Stimulated activated CD4-positive, alpha-beta T cell treated with anti-CD3 and anti-CD28 coated beads, Interleukin-2, amount 100 ng/mL, for 24 hours (primary cell): ENCODE measurements at regions not wholly inside any gene's neighbourhood (a gene's known extent, or its start where the extent isn't known, plus 50 kb on each side); places are given as distances from the start of the nearest gene placed in this dataset.

Experiments used
- DNase-seq, 2 donors: peaks; one replicate each; pipeline ENCODE4 v3.0.0-alpha.2; 2020

DNA sequence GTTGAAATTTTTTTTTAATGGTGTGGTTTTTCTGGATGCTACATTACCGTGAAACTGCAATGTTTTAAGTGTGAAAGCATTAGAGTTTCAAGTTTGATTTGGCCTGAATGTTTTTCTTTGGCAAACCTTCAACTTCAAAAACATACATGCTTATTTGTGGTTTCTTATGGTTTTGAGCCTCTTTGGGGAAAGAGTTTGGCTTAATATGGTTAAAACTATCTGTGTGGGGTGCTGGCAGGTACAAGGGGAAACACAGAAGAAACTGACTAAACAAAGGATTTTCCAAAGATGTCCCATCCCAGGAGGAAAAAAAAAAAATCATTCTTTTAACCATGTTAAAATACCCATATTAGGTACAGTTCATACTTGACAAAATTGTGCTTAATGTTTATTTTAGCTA is 121.1 kb downstream of the HGF start:
- no peak for DNase-seq

DNA sequence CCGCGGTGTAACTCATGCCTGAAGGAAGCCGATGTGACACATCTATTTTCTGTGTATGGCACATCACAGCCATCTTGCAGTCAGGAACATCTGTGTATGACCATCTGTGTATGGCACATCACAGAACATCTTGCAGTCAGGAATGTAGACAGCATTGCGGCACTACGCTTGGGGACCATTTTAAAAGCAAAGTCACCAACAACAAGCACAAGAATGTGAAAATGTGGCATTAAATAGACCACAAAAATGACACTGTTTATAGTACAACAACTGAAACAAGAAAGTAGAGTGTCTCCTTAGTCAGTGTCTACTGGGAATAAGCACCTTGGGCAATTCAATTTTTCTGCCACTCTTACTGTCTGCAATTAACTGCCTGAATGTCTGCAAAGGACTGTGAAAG is 124.4 kb downstream of the HGF start:
- DNase-seq, result no peak

DNA sequence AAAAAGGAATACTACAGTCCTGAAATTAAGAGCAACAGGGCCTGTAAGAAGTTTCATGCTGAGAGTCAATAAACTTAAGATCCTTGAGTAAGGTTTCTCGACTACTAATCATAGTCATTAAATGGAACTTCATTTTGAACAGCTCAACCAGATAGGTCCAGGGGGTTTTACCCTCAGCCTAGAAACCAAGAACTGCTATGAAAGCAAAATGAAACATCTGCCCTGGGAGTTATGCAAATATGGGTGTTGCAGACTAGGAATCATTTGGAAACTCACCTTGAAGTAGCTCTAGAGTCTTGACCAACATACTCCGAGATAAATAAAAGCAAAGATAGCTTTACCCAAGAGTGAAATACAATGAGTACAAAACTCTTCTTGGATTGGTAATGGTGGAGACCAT is 128.0 kb downstream of the HGF start:
- DNase-seq, result no peak

DNA sequence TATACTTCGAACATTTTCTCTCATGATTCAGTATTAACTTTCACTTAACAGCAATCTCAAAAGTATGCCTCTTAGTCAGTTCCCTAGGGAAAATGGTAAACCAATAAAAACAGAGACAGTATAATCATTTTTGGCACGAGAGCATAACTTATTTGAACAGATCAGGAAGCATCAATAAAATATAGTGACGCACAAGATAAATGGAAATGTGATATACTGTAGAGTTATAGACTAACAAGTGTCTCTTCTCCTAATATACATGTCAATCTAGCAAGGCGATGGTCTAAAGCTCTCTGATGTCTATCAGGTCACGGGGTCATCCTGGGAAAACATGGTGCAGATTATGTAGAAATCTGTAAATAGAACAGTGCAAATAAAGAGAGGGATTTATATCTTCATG is 131.6 kb downstream of the HGF start:
- no peak for DNase-seq

DNA sequence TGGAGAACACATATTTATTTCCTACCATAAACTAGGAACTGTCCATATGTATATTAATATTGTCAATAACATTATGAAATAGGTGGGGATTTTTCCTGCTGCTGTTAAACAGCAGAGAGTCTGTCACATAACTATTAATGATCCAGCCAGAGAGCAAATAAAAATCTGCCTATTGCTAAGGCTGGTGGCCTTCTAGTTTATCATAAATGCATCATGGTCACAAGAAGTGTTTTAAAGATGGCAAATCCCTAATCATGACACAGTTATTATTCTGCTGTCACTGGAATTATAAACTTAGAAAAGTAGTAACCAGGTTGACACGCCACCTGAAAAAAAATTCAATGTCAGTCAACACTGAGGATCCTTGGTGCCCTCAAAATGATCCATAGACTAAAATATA is 132.3 kb downstream of the HGF start:
- no peak for DNase-seq

DNA sequence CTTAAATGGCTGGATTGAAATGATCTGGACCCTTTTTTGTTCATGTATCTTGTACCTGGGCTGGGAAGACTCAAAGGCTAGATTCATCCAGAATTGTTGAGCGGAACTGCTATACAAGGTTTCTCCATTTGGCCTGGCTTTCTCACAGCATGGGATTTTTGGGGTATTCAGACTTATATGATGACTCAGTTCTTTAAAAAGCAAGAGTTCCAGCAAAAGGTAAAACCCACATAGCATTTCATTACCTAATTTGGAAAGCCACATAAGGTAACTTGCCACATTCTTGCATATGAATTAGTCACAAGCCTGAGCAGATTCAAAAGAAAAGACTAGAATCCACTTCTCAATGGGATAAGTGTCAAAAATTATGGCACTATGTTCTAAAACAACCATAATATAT is 137.4 kb downstream of the HGF start:
- no peak for DNase-seq

DNA sequence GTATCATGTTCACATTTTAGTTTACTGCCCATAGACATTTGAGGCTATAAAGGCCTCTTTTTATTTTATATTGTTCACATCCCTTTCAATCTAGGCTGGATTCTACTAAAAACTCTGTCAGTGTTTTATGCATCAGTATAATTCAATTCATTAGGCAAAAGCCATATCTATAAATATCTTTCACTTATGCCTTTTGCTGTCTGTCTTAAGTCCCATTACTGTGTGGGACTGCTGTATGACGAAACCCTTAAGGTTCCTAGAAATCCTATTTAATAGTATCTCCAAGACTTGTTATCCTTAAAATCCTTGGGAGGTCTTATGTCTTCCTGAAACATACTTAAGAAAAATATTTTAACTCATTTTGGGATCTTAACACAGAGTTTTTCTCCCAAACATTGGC is 139.2 kb downstream of the HGF start:
- DNase-seq, result no peak

DNA sequence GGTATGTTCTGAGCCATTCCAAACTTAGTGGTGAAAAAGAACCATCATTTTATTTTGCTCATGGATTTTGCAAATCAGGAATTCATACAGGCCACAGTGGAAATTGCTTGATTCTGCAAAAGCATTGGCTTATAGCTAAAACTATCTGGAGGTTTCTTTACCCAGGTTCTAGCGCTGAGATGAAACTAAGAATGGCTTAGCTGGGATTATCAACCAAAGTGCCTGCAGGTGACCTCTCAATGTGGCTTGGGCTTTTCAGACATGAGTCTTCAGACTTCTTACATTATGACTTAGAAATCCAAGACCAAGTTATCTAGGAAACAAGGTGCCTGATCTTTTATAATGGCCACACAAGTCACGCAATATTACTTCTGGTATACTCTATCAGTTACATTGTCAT is 140.1 kb downstream of the HGF start:
- DNase-seq, result no peak

DNA sequence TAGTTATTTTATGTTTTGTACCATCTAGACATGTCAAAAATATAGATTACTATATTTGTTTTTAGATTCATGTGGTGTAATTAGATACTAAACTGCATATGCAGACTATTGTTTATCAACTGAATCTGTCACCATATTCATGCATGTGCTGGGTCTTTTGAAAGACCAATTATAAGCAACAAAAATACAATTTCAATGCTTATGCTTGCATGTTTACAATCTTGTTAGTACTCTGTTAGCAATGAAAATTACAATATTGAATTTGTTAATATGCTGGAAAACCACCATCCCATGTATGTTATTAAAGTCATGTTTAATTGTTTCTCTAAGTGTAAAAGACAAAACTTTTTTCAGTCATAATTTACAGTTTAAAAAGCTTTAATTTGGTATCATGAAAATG is 140.9 kb downstream of the HGF start:
- DNase-seq, result no peak

DNA sequence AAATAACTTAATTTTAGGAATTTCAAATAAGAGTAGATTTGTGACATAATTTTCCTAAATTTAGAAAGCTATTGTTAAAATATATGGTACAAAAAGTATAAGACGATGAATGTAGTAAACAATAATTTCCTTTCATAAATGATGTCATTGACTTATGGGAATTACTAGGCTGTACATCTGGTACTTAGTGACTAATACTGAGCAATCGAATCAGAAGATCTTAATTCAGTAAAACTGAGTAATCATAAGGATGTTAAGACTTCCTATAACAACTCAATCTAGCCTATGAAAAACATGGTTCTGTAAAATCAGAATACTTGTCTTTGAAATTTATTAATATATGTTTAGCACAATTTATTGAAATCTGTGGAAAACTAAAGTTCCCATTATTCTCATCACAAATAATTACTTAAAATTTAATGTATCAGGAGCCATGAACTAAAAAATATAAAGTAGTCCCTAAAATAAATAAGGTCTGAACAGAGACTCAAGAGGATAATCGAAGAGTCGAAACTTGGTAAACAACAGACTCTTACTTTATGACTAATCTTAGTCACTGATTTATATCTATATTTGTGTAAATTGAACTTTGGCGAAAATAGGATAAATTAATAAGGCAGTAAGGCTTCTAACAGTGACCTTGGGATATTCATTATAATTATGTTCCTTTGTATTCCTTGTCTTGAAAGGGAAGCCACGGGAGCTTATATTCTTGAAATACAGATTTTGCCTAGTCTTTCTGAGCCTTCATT is 142.1 kb downstream of the HGF start:
- DNase-seq, result no peak

DNA sequence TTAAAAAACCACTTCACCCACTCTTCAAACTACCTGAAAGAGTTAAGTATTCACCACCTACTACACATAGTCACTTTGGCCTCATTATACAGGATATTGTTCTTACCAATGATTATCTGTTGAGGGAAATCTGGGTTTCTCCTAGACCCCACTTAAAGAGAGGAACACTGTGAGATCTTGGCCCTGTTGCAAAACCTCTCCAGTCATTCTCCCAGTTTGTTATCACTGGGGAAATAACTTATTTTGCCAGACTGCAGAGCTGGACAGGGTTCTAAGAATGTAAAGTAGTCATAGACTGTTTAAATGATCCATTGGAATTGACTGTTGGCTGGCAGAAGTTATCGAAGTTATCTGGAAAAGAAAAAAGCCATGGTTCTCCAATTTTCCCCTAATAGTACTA is 143.8 kb downstream of the HGF start:
- DNase-seq, result no peak

DNA sequence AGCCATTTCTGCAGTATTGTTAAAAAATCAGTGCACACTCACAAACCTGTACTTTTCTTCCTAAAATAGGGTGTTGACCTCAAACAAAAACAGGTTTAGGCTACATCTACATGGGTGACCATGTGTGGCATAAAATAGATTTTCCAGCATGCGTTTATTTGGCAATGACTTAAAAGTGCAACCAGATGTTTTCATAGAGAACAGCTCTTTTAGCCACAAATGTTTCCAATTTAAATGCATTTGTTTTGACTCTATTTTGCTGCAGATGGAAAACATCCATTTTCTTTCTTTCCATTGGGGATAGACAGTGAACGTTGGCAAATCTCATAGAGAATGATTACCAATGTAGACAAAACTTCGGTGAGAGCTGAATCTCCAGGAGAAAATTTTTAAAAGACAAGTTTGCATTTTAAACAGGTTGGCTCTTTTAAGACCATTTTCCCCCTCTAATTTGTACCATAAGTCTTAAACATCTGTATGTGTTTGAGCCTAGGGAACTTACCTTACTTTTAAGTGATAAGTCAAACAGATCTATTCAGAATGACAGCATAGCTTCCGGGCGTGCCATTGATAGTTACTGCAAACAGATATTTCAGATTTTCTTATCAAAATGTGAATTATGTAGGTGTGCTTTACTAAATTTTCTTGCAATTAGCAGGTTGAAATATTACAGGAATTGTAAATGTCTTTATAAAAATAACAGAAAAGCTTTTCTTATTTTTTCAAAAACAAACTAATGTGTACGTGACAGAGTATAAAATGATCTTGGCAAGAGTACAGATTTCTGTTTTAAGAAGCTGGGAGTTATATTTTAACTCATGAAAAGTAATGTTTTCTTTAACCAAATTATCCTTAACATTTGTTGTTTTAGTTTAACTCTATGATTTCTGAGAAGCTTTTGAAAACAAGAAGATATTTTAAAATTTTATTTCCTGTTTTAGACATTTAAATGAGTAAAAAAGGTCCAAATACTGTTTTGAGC is 144.9 kb downstream of the HGF start:
- DNase-seq, result no peak

DNA sequence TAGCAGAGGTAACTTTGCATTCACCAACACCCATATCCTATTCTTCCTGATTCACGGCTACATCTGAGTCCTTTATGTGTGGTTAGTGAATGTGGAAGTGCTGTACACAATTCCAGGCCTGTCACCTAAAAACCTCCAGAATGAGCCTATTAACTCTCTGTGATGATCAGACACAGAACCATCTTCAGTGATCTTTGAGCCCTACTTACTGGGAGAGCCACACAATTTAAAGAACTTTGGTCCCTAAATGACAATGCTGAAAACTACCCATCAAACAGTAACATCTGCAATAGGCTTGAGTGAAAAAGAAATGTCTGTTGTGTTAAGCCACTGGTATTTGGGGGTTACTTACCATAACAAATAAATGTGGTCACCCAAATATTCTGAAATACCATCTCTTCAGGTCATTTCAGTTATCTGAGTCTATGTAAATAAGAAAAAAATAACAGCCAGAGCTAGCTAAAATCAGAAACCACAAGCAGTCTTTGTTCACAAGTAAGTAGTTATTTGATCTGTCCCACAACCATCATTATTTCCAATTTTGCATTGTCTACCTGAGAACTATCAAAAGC is 145.7 kb downstream of the HGF start:
- DNase-seq, result no peak

DNA sequence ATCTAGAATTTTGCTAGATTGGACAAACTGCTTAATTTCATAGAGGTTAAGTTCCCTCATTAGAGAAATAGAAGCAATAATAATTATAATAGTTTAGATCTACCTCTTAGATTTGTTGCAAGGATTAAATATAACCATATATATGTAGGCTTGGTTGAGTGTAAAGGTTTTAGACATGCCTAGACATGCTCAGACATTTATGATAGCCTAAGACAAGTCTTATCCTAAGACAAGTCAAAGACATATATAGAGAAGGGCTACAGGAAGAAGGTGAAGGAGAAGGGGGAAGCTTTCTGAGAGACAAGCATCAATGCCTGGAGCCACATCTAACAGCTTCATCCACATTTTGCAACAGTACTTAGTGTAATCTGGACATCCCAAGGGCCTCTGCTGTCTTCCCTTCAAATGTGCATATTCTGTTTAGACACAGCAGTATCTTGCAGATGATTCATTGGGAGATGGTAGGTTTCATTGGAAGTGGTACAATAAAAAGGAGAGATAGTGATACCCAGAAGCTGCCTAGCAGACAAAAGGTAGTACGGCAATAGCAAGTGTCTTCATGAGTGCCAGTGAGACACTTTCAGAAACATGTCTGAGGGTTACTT is 146.5 kb downstream of the HGF start:
- no peak for DNase-seq

DNA sequence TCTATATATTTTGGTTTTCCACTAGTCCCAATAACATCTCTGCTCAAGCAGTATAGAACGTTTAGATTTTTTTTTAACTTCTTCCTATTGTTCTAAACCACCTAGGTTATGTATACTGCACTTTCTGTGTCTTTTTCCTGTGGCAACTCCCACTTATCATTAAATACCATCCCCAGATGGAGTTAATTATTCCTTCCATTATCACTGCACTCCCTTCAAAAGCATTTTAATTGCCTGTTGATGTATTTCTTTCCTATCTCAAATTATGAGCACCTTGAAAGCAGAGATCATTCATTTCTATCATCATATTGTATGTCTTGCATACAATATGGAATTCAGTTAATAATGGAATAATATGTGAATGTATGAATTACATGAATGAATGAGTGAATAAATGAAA is 148.0 kb downstream of the HGF start:
- no peak for DNase-seq

DNA sequence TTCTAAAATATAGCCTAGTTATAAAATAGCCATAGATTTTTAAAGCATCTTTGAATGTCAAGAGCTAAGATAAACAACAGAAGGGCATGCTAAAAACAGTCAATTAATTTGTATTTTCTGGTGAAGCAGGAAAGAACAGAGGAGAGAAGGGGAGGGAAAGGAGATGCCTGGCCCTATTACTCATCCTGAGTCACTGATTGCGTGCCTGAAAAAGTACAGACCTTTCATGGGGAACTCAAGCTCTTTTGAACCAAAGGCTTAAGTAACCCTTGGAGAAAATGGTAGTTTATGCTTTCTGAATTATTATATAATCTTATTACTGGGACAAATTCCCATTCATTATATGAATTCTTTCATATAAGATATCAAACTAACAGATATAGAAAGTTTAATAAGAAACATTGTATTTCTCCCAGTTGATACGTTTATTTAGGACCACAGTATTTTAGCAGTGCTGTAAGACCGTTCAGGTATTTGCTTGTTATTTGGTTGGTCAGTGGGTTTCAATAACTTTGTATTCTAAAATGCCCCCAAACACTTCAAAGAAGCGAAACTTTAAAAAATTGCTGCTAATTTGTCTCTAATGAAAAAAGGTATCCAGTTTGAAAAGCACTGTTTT is 151.3 kb downstream of the HGF start:
- DNase-seq, result no peak

DNA sequence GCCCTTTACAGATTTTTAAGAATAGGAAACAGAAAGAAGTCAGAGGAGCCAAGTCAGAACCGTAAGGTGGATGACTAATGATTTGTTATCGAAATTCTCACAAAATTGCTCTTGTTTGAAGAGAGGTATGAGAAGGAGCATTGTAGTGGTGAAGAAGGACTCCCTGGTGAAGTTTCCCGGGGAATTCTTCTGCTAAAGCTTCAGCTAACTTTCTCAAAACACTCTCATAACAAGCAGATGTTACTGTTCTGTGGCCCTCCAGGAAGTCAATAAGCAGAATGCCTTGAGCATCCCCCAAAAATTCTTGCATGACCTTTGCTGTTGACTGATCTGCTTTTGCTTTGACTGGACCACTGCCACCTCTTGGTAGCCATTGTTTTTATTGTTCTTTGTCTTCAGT is 152.9 kb downstream of the HGF start:
- no peak for DNase-seq

DNA sequence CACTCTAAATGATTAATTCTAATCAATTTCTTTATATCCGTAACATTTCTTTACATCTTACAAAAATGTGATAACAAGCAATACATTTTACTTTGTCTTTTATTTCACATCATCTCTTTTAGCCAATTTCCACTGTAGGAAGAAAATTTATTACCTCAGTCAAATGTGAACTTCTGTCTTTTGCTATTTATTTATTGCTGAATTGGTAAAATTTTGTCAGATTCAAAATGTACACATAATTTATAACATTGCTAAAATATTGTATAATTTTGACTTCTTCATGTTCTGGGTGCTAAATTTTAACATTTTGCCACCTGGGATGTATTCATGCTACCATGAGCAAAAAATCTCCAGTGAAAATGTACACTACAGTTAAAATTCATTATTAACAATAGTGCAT is 158.0 kb downstream of the HGF start:
- DNase-seq, result no peak

DNA sequence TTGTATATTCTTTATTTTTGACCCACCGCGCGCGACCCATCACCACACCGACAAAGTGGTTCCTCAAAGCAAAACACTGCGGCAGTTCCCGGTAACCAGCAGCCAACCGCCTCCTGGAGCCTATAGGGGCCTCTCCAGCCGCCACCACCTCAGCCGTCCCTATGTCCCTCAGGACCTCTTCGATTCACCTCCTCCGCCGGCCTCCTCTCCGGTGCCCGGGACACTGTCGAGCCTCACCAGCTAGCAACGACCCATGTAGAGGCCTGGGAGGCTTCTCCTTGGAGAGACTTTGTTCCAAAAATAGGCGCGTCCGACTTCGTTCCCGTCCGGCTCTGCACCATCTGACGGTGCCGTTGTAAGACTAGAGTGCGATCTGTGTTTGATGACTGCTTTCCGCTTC is 158.8 kb downstream of the HGF start:
- no peak for DNase-seq

DNA sequence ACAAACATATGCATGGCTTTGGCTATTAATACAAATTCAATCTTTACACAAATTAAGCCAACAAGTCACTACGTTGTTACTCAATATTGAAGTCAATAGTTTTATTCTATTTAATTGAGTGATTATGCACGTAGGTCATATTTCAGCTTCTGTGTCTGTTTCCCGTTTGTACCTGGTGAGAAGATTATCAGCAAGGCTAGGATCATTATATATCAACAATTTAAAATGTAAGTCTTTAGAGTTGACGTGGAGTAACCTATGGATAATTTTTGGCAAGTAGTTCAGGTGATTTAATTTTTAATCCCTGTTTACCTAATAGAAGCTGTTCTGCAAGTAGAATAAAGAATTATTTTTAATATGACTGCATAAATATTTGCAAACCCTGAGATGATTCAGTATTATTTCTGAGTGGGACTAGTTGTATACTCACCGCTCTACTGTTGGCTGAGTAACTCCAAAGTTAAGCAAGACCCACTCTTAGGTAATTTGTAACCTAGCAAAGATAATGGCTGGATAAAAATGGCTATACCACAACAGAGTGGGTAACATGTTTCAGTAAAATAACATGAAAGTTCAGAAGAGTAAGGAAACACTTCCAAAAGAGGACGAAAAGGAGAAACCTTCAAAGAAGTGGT is 161.0 kb downstream of the HGF start:
- no peak for DNase-seq

DNA sequence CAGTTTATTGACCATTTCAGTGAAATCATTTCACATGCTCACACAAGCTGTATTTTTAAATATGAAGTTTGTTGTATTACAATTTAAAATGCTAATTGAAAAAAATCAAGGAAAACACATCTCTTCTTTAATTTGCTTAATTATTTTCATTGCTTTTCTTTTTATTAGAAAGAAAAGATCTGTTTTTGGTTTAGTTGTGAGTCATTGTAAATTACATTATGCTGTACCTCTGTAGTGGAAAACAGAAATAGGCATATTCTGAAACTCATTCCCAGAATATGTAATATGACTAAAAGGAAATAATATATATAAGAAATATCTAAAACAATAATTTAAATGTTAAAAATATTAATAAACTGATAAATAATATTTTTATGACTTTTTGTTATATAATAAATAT is 161.9 kb downstream of the HGF start:
- DNase-seq, result no peak

DNA sequence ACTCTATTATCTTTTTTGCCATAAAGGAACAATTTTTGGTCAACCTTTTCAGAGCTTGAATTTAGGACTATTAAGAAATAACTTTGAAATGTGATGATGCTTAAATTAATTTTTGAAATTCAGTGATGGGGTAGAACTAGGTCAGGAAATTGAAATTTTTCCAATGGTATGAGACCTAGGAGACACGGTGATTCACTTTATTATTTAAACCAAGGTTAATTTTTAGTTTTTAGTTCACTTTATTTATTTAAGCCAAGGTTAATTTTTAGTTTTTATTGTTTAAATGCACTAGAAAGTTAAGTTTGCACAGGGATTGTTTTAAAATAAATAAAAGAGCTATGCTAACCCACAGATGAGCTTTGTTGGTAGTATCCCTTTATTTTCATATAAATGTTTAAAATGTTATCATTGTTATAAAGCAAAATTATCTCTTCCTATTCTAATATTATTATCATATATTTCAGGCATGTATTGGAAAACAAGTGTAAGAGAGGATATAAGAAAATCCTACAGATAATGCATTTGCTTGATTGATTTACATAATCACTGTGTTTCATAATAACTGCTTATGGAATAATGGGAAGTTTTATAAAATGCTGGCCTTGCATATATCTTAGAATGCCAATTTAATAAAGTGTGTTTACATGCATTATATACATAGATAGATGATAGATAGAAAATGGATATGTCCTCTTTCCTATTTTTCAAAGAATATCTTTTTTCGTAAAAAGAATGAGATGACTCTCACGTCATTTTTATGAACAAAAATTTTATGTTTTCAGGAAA is 163.6 kb downstream of the HGF start:
- no peak for DNase-seq
